ENCODE measurements at regions not wholly inside any gene's neighbourhood (a gene's known extent, or its start where the extent isn't known, plus 50 kb on each side); places are given as distances from the start of the nearest gene placed in this dataset.

GRCh38 chr12:65517656-65518210, 239.2 kb downstream of the MSRB3 start:
- no peaks in the 10 kb centered on the region for H3K4me1 ChIP-seq (ENCODE audit: control extremely low read depth in 1 of 4, control insufficient read depth in 4 of 4, insufficient read depth in 4 of 4, low read length in 3 of 4)
- H3K36me3 ChIP-seq (ENCODE audit: control insufficient read depth in 4 of 4, insufficient read depth in 4 of 4, low read length in 3 of 4), result no peaks in the 10 kb centered on the region
- no CpG with 5 or more reads among the region's 1 CpG for WGBS (ENCODE audit: insufficient coverage)
- H3K9me3 ChIP-seq (ENCODE audit: control extremely low read depth in 1 of 5, control insufficient read depth in 4 of 5, insufficient read depth in 2 of 5, low read depth in 1 of 5, low read length in 4 of 5), result no peaks in the 10 kb centered on the region
- ChIA-PET CTCF (interaction anchor here (1.0 kb wide), 1 partner anchor 39 kb away, joined by 3 read pairs; no protein-coding TSS in a partner anchor), POLR2A (no interaction called here)
- H3K27me3 ChIP-seq (replicated peaks in 2 of 5; ENCODE audit: control insufficient read depth in 4 of 5, insufficient read depth in 5 of 5, low read length in 4 of 5), result no peaks in the 10 kb centered on the region
- H3K27ac ChIP-seq (ENCODE audit: insufficient read depth in 1 of 2, low read depth in 1 of 2, low read length in 2 of 2, poor library complexity in 1 of 2, severe bottlenecking in 2 of 2), result no peak overlapping the region
- H3K4me3 ChIP-seq (ENCODE audit: control insufficient read depth in 1 of 7, extremely low read depth in 1 of 7, insufficient read depth in 4 of 7, low read depth in 2 of 7, low read length in 6 of 7), result no peak overlapping the region
- no peak for DNase-seq

GRCh38 chr12:65518771-65519170, 240.3 kb downstream of the MSRB3 start:
- H3K27me3 ChIP-seq (replicated peaks in 2 of 5; ENCODE audit: control insufficient read depth in 4 of 5, insufficient read depth in 5 of 5, low read length in 4 of 5), result no peaks in the 10 kb centered on the region
- no peaks in the 10 kb centered on the region for H3K4me1 ChIP-seq (ENCODE audit: control extremely low read depth in 1 of 4, control insufficient read depth in 4 of 4, insufficient read depth in 4 of 4, low read length in 3 of 4)
- no peaks in the 10 kb centered on the region for H3K36me3 ChIP-seq (ENCODE audit: control insufficient read depth in 4 of 4, insufficient read depth in 4 of 4, low read length in 3 of 4)
- ChIA-PET POLR2A (no interaction called here), CTCF (interaction anchor here (0.6 to 1.3 kb wide), 2 partner anchors 38 to 624 kb away, joined by 3 to 6 read pairs; no protein-coding TSS in a partner anchor)
- H3K27ac ChIP-seq (ENCODE audit: insufficient read depth in 1 of 2, low read depth in 1 of 2, low read length in 2 of 2, poor library complexity in 1 of 2, severe bottlenecking in 2 of 2), result no peak overlapping the region
- H3K9me3 ChIP-seq (ENCODE audit: control extremely low read depth in 1 of 5, control insufficient read depth in 4 of 5, insufficient read depth in 2 of 5, low read depth in 1 of 5, low read length in 4 of 5), result no peaks in the 10 kb centered on the region
- H3K4me3 ChIP-seq (ENCODE audit: control insufficient read depth in 1 of 7, extremely low read depth in 1 of 7, insufficient read depth in 4 of 7, low read depth in 2 of 7, low read length in 6 of 7), result no peak overlapping the region
- no peak for DNase-seq

GRCh38 chr12:65520658-65521057, 242.2 kb downstream of the MSRB3 start:
- Histone ChIP-seq H3K36me3 (ENCODE audit: control insufficient read depth in 4 of 4, insufficient read depth in 4 of 4, low read length in 3 of 4) (no peaks in the 10 kb centered on the region), H3K9me3 (ENCODE audit: control extremely low read depth in 1 of 5, control insufficient read depth in 4 of 5, insufficient read depth in 2 of 5, low read depth in 1 of 5, low read length in 4 of 5) (no peaks in the 10 kb centered on the region), H3K27ac (ENCODE audit: insufficient read depth in 1 of 2, low read depth in 1 of 2, low read length in 2 of 2, poor library complexity in 1 of 2, severe bottlenecking in 2 of 2) (no peak overlapping the region), H3K4me1 (ENCODE audit: control extremely low read depth in 1 of 4, control insufficient read depth in 4 of 4, insufficient read depth in 4 of 4, low read length in 3 of 4) (no peaks in the 10 kb centered on the region), H3K27me3 (replicated peaks in 2 of 5; ENCODE audit: control insufficient read depth in 4 of 5, insufficient read depth in 5 of 5, low read length in 4 of 5) (no peaks in the 10 kb centered on the region), H3K4me3 (ENCODE audit: control insufficient read depth in 1 of 7, extremely low read depth in 1 of 7, insufficient read depth in 4 of 7, low read depth in 2 of 7, low read length in 6 of 7) (no peak overlapping the region)
- no peak for DNase-seq
- WGBS (ENCODE audit: insufficient coverage), result 100% methylated on average over 1 of the region's 1 CpG
- ChIA-PET POLR2A (no interaction called here), CTCF (no interaction called here)

- Histone ChIP-seq H3K4me1 (ENCODE audit: control extremely low read depth in 1 of 4, control insufficient read depth in 4 of 4, insufficient read depth in 4 of 4, low read length in 3 of 4) (no peaks in the 10 kb centered on the region), H3K9me3 (ENCODE audit: control extremely low read depth in 1 of 5, control insufficient read depth in 4 of 5, insufficient read depth in 2 of 5, low read depth in 1 of 5, low read length in 4 of 5) (peaks cover 0 to 2% (median 0%) of the 10 kb centered on the region in 5 experiments), H3K36me3 (ENCODE audit: control insufficient read depth in 4 of 4, insufficient read depth in 4 of 4, low read length in 3 of 4) (no peaks in the 10 kb centered on the region), H3K4me3 (ENCODE audit: control insufficient read depth in 1 of 7, extremely low read depth in 1 of 7, insufficient read depth in 4 of 7, low read depth in 2 of 7, low read length in 6 of 7) (no peak overlapping the region), H3K27ac (ENCODE audit: insufficient read depth in 1 of 2, low read depth in 1 of 2, low read length in 2 of 2, poor library complexity in 1 of 2, severe bottlenecking in 2 of 2) (no peak overlapping the region), H3K27me3 (replicated peaks in 2 of 5; ENCODE audit: control insufficient read depth in 4 of 5, insufficient read depth in 5 of 5, low read length in 4 of 5) (no peaks in the 10 kb centered on the region)
- CTCF ChIA-PET, result interaction anchor here (1.4 kb wide), 1 partner anchor 34 kb away, joined by 3 read pairs; no protein-coding TSS in a partner anchor
- POLR2A ChIA-PET, result no interaction called here
- WGBS (ENCODE audit: insufficient coverage), result 89% methylated on average over 12 of the region's 12 CpGs
- no peak for DNase-seq
Observed at GRCh38 chr12:65522956-65523860, 244.7 kb downstream of the MSRB3 start.

GRCh38 chr12:65524666-65525065, 246.2 kb downstream of the MSRB3 start:
- H3K9me3 ChIP-seq (ENCODE audit: control extremely low read depth in 1 of 5, control insufficient read depth in 4 of 5, insufficient read depth in 2 of 5, low read depth in 1 of 5, low read length in 4 of 5), result peaks cover 0 to 2% (median 0%) of the 10 kb centered on the region in 5 experiments
- no peak for DNase-seq
- CTCF ChIA-PET, result interaction anchor here (1.1 to 1.8 kb wide), 3 partner anchors 10 to 78 kb away, joined by 3 to 4 read pairs (median 3); no protein-coding TSS in a partner anchor
- no peak overlapping the region for H3K27ac ChIP-seq (ENCODE audit: insufficient read depth in 1 of 2, low read depth in 1 of 2, low read length in 2 of 2, poor library complexity in 1 of 2, severe bottlenecking in 2 of 2)
- no peaks in the 10 kb centered on the region for H3K36me3 ChIP-seq (ENCODE audit: control insufficient read depth in 4 of 4, insufficient read depth in 4 of 4, low read length in 3 of 4)
- no CpG with 5 or more reads among the region's 2 CpGs for WGBS (ENCODE audit: insufficient coverage)
- no peaks in the 10 kb centered on the region for H3K27me3 ChIP-seq (replicated peaks in 2 of 5; ENCODE audit: control insufficient read depth in 4 of 5, insufficient read depth in 5 of 5, low read length in 4 of 5)
- POLR2A ChIA-PET, result no interaction called here
- H3K4me3 ChIP-seq (ENCODE audit: control insufficient read depth in 1 of 7, extremely low read depth in 1 of 7, insufficient read depth in 4 of 7, low read depth in 2 of 7, low read length in 6 of 7), result no peak overlapping the region
- H3K4me1 ChIP-seq (ENCODE audit: control extremely low read depth in 1 of 4, control insufficient read depth in 4 of 4, insufficient read depth in 4 of 4, low read length in 3 of 4), result no peaks in the 10 kb centered on the region

GRCh38 chr12:65525491-65526141, 247.1 kb downstream of the MSRB3 start:
- 100% methylated on average over 2 of the region's 3 CpGs for WGBS (ENCODE audit: insufficient coverage)
- POLR2A ChIA-PET, result interaction anchor here (0.6 kb wide), 1 partner anchor 15 kb away, joined by 3 read pairs; no protein-coding TSS in a partner anchor
- Histone ChIP-seq H3K27ac (ENCODE audit: insufficient read depth in 1 of 2, low read depth in 1 of 2, low read length in 2 of 2, poor library complexity in 1 of 2, severe bottlenecking in 2 of 2) (no peak overlapping the region), H3K27me3 (replicated peaks in 2 of 5; ENCODE audit: control insufficient read depth in 4 of 5, insufficient read depth in 5 of 5, low read length in 4 of 5) (no peaks in the 10 kb centered on the region), H3K4me1 (ENCODE audit: control extremely low read depth in 1 of 4, control insufficient read depth in 4 of 4, insufficient read depth in 4 of 4, low read length in 3 of 4) (no peaks in the 10 kb centered on the region), H3K9me3 (ENCODE audit: control extremely low read depth in 1 of 5, control insufficient read depth in 4 of 5, insufficient read depth in 2 of 5, low read depth in 1 of 5, low read length in 4 of 5) (peaks cover 0 to 2% (median 0%) of the 10 kb centered on the region in 5 experiments), H3K36me3 (ENCODE audit: control insufficient read depth in 4 of 4, insufficient read depth in 4 of 4, low read length in 3 of 4) (no peaks in the 10 kb centered on the region), H3K4me3 (ENCODE audit: control insufficient read depth in 1 of 7, extremely low read depth in 1 of 7, insufficient read depth in 4 of 7, low read depth in 2 of 7, low read length in 6 of 7) (no peak overlapping the region)
- CTCF ChIA-PET, result interaction anchor here (1.1 to 1.8 kb wide), 4 partner anchors 9 to 77 kb away, joined by 3 to 4 read pairs (median 4); no protein-coding TSS in a partner anchor
- no peak for DNase-seq
